ENCODE measurements at regions not wholly inside any gene's neighbourhood (a gene's known extent, or its start where the extent isn't known, plus 50 kb on each side); places are given as distances from the start of the nearest gene placed in this dataset.
"Not testable (repeated sequence)": the region's sequence is repeated elsewhere in the genome, so short reads cannot be mapped to it uniquely, and the experiment has no call there.

- DNase-seq (ENCODE audit: low read depth): no peak
- no peak overlapping the region for H3K4me3 ChIP-seq (ENCODE audit: low read depth, low read length)
- no peak for TF ChIP-seq CTCF (conservative IDR thresholded peaks at IDR 0.05; ENCODE audit: low read depth, low read length)
Measured at GRCh38 chr2:129913695-129914495, 65.6 kb upstream of the RAB6C start.

DNA sequence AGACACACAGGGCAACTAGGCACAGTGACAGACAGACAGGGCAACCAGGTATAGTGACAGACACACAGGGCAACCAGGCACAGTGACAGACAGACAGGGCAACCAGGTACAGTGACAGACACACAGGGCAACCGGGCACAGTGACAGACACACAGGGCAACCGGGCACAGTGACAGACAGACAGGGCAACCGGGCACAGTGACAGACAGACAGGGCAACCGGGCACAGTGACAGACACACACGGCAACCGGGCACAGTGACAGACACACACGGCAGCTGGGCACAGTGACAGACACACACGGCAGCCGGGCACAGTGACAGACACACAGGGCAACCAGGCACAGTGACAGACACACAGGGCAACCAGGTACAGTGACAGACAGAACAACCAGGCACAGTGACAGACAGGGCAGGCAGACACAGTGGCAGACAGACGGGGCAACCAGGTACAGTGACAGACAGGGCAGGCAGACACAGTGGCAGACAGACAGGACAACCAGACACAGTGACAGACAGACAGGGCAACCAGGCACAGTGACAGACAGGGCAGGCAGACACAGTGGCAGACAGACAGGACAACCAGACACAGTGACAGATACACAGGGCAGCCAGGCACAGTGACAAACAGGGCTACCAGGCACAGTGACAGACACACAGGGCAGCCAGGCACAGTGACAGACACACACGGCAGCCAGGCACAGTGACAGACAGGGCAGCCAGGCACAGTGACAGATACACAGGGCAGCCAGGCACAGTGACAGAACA is 64.7 kb upstream of the RAB6C start:
- DNase-seq (ENCODE audit: low read depth): no peak
- TF ChIP-seq CTCF (conservative IDR thresholded peaks at IDR 0.05; ENCODE audit: low read depth, low read length): no peak
- H3K4me3 ChIP-seq (ENCODE audit: low read depth, low read length): no peak overlapping the region

DNA sequence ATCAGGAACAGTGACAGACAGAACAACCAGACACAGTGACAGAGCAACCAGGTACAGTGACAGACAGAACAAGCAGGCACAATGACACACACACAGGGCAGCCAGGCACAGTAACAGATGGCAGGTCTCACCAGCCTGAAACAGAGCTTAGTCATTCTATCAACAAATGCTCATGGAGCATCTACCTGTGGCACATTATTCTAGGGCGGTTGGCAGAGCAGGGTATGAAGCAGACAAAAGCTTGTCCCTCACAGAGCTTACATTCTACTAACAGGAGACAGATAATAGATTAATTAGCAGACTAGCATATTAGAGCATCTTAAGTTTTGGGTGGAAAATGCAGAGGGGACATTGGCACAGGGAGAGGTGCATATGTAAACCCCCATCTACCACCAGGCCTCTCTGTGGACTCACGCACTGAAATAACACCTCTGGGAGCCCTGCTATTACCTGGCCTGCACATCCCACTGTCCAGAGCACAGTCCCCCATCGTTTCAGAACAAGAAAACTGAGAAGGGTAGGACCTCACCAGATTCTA is 64.1 kb upstream of the RAB6C start:
- no peak for DNase-seq (ENCODE audit: low read depth)
- no peak overlapping the region for H3K4me3 ChIP-seq (ENCODE audit: low read depth, low read length)
- TF ChIP-seq CTCF (conservative IDR thresholded peaks at IDR 0.05; ENCODE audit: low read depth, low read length): no peak

DNA sequence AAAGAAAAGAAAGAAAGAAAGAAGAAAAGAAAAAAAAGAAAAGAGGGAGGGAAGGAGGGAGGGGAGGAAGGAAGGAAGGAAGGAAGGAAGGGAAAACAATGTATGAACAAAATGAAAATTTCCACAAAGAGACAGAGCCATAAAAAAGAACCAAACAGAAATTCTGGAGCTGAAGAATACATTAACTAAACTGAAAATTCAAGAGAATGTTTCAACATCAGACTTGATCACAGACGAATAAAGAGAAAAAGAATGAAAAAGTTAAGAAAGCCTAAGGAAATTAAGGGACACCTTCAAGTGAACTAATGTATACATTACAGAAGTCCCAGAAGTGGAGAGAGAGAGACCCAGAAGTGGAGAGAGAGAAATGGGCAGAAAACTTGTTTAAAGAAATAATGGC is 60.9 kb upstream of the RAB6C start:
- no peak for TF ChIP-seq CTCF (conservative IDR thresholded peaks at IDR 0.05; ENCODE audit: low read depth, low read length)
- H3K4me3 ChIP-seq (ENCODE audit: low read depth, low read length): no peak overlapping the region
- no peak for DNase-seq (ENCODE audit: low read depth)

DNA sequence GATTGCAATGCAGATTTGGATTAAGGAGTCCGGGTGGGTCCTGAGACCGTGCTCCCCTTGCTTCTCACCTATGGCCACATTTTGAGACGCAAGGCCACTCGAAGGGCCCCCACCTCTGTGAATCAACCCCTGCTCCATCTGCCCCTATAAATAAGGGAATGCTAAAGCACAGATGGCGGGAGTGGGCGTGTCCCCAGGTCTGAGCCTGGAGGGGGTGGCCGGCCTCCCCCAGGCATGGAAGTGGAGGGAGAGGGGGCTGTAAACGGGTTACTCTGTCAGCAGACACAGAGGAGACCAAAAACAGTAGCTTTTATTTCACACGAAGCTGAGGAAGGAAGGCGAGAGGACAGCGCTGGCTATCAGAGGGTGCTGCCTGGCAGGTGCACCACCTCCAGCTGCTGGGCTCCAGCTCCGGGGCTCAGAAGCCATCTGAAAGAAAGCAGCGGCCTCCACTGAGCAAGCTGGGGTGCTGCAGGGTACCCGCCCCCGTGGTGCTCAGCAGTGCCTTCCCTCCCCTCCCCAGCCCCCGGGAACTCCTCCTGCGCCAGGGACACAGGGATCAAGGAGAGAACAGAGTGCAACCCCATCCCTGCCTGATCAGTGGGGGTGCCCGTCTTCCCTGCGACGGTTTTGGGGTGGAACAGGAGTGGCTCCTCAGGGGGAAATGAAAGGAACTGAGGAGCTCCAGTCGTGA is 56.7 kb upstream of the RAB6C start:
- TF ChIP-seq CTCF (conservative IDR thresholded peaks at IDR 0.05; ENCODE audit: low read depth, low read length): no peak
- DNase-seq (ENCODE audit: low read depth): no peak
- no peak overlapping the region for H3K4me3 ChIP-seq (ENCODE audit: low read depth, low read length)

GRCh38 chr2:129923265-129924091 is 56.0 kb upstream of the RAB6C start:
- DNase-seq (ENCODE audit: low read depth): peak; percentile 63
- TF ChIP-seq CTCF (conservative IDR thresholded peaks at IDR 0.05; ENCODE audit: low read depth, low read length): peak; percentile 67
- H3K4me3 ChIP-seq (ENCODE audit: low read depth, low read length): no peak overlapping the region

DNA sequence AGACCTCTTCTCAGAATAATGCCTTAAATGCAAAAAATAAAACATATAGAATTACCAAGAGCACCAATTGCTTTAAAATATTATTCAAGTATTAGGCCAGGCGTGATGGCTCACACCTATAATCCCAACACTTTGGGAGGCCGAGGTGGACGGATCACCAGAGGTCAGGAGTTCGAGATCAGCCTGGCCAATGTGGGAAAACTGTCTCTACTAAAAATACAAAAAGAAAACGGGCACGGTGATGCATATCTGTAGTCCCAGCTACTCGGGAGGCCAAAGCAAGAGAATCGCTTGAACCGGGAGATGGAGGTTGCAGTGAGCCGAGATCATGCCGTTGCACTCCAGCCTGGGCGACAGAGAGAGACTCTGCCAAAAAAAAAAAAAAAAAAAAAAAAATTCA is 55.4 kb upstream of the RAB6C start:
- DNase-seq (ENCODE audit: low read depth); H3K4me3 ChIP-seq (ENCODE audit: low read depth, low read length): not testable (repeated sequence)

Measured in choroid plexus epithelial cell (primary cell).